ENCODE measurements at regions not wholly inside any gene's neighbourhood (a gene's known extent, or its start where the extent isn't known, plus 50 kb on each side); places are given as distances from the start of the nearest gene placed in this dataset.

DNA sequence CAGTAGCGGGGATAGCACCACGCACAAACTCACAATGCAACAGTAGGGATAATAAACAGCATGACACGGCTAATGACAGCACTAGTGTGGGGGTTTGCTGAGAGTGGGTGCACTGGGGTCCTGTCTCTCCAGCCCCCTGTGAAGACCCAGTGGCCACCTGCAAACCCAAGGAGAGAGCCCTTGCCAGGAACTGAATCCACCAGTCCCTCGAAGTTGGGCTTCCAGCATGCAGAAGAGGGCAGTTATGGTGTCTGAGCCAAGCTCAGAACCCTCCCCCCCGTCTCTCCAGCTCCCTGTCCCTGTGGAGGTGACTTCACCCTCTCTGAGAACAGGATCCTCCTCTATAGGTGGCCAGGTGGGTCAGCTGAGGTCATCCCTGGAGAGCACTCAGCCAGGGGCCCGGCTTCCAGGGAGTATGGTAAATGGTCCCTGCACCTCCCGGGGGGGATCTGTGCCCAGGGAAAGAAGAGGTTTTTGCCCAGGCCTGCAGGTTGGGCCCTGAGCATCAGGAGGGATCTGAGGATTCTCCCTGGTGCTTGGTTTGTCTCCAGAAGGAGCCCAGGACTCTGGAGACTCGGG lies 86.3 kb upstream of the PRR5 start:
- no peak for DNase-seq

DNA sequence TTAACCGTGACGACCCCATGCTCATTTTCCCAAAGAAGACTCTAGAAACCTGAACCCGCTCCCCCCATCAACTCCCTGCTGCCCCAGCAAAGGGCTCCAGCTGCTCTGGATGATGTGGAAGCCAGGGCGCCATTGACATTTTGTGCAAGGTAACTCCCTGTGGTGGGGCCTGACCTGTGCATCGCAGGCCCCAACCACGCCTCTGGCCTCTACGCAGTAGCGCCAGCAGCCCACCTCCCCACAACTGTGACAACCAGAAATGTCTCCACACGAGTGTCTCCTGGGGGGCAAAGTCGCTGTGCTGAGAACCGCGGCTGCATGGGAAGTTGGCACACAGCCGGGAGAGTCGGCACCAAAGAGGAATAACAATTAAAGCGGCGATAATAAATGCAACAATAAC lies 86.9 kb upstream of the PRR5 start:
- DNase-seq = no peak

DNA sequence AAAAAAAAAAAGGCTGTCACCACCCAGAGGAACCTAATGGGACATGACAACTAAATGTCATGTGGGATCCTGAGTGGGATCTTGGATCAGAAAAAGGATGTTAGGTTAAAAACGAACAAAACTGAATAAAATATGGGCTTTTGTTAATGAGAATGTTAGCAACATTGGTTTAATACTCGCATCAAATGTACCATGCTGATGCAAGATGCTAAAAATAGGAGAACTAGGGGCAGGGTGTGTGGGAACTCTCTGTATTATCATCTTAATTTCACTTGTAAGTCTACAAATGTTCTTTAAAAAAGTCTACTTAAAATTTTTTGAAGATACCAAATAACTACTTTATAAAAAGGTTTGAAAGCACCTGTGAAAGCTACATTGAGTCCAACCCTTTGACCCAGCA lies 88.8 kb upstream of the PRR5 start:
- peak in 1 of 51 donors; percentile 14 for DNase-seq

DNA sequence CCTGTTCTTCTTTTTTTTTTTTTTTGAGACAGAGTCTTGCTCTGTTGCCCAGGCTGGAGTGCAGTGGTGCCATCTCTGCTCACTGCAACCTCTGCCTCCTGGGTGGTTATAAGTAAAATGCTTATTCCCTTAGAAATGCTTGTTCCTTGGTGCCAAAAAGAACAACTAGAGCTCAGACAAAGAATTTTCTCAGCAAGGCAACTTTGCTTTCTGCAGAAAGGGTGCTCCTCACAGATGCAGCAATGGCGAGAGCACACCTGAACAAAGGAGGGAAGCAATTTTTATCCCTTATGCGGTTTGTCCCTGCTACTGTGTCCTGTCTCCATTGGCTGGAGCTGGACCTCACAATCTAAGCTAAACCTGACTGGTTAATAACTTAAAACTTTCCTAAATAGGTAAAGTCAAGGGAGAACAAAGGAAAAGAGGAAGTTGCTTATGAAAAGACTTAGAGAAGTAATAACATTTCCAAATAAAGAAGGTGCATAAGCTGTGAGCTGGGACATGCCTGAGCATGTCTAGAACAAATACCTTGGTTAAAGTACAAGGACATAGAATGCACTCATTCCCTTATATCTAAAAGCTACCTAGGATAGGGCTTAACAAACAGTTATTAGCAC lies 90.0 kb upstream of the PRR5 start:
- no peak for DNase-seq

DNA sequence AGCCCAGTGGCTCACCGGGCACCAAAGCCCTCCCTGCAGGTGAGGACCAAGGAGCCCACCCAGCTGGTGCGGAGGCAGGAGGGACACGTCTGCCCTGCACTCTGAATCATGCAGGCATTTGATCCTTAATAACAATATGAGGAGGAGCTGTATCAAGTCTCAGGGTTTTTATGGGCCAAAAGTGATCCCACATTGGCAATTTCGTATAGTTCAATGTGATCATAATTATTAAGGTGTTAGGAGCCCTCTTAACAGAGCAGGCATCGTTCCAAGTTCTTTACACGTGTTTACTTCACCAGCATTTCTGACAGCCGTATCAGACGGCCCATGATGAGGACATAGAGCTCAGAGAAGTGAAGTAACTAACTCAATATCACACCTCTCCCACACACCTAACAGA lies 91.9 kb upstream of the PRR5 start:
- no peak for DNase-seq

DNA sequence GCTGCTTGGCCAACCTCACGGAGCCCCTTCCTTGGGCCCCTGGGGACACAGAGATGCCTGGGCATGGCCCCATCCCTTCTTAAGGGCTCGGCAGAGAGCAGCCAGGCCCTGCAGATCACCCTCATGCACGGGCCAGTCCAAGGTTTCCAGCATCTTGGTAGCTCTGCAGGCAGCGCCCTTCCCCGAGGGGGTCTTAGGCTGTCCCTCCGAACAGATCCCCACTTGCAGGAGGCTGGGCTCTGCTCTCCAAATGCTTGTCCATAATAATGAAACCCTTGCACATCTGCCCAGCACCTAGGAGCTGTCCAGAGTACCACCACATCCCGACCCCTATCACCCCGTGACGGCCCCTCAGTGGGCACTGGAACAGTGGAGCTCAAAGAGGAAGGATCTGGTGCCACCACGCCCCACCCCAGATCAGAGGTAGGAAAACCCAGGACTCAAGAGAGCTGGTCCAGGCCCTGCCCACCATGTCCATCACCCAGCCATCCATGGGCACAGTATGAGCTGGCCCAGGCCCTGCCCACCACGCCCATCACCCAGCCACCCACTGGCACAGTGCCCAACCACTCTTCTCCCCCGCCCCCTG lies 92.5 kb upstream of the PRR5 start:
- DNase-seq = no peak

DNA sequence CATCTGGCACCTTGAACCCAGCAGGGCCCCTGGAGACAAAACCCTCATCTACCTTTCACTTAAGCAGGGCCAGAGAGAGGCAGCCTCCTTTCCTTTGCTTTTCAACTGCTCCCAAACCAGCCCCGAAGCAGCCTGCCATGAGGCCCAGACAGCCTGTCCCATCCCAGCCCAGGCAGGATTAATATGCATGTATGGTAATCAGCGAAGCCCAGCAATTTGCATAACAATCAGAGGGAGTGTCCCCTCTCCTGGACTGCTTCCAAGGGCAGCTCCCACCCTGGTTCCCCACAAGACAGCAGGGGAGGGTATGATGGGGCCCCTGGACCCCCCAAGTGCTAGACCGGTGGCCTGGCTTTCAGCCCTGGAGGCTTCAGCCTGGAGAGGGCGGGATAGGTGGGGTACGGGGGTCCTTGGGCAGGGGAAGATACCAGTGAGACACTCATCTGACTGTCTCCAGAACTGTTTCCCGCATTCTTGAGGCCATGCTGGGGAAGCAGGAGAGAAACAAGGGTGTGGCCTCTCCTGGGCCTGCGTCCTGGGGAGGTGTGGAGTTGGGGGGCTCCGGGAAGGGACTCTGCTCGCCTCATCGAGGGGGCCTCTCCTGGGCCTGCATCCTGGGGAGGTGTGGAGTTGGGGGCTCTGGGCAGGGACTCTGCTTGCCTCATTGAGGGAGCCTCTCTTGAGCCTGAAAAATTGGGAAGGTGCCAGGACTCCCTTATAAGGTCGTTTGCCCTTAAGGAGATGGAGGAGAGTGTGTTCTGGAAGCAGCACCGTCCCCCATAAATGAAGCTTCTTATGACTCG lies 93.2 kb upstream of the PRR5 start:
- no peak for DNase-seq

DNA sequence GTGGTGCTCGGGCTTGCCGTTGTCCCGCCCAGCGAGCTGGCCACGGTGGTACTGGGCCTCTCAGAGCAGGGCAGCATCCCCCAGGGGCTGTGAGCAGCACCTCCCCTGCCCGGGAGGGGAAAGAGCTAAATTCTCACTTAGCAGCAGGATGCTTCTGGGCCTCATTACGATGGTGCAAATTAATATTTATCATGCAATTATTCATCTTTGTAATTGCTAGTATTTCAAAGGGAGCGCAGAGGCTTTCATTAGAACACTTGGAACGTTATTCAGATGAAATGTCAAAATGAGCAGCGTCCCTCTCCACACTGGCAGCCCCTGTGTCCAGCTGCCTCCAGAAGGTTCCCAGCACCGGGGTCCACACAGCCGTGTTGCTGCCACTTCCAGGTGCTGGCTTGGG lies 95.9 kb upstream of the PRR5 start:
- DNase-seq = no peak

DNA sequence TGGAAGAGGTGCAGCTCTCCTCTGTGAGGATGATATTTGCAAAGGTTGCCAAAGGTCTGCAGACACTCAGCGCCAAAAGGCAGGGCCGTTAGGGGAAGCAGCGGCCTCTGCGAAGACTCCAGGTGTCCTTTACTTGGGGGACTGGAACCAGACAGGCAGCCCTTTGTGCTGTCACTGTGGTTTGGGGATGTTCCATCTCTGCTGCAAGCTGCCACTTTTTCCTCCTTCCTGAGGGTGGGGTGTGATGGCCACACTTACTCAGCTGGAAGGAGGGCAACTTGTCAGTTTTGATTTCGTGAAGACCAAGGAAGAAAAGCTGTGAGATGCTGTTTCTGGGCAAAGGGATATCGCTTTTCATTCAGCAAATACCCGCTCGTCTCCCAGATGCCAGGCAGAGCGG lies 96.5 kb upstream of the PRR5 start:
- no peak for DNase-seq

DNA sequence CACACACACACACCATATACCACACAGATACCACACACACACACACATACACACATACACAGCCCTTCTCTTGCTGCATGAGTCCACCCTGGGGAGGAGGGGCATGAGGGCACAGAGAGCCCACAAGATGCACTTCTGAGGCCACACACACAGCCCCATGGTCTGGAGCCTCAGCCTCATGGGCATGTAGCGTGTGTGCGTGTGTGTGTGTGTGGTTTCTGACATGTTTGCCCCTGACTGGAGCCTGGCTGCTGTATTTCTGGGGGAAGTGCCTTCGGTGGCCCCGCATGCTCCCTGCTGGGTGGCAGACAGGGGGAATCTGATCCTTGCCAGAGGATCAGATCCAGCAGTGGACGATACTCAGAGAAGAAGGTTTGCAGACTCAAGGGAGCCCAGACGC lies 97.0 kb upstream of the PRR5 start:
- DNase-seq = no peak

DNA sequence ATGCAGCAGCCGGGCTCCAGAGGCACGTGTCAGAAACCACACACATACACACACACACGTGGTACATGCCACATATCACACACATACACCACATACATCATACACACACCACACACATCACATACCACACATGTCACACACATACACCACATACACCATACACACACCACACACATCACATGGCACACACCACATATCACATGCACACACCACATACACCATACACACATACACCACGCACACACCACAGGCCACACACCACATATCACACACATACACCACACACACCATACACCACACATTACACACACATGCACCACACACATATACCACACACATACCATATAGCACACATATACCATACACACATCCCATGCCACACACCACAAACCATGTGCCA lies 97.5 kb upstream of the PRR5 start:
- DNase-seq = no peak

DNA sequence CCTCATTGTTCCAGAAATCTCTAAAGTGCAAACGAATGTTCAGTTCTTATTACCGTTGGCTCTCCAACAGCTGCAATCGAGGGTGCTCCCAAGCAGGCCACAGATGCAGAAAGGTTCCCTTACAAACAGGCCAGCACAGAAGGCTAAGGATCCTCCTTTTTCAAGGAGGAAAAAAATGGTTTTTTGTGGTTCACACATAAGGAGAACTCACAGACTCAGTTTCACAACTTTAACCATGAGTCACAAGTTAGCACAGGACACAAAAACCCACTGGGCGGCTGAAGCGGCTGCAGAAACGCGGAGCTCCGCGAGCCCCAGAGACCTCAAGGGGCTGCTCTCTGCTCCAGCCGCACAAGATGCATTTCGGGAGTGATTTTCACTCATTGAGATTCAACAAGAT lies 98.2 kb upstream of the PRR5 start:
- no peak for DNase-seq

DNA sequence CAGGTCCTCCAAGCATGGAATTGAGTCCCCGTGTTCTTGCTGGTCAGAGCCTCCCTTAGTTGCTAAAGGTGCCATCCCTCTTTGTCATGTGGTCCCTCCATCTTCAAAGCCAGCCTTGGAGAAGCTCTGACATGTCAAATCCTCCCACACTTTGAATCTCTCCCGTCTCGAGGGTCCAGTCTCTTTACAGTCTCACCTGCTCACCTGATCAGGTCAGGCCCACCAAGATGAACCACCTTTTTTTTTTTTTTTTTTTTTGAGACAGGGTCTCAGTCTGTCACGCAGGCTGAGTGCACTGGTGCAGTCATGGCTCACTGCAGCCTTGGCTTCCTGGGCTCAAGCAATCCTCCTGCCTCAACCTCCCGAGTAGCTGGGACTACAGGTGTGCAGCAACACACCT lies 100.3 kb upstream of the PRR5 start:
- DNase-seq = no peak

DNA sequence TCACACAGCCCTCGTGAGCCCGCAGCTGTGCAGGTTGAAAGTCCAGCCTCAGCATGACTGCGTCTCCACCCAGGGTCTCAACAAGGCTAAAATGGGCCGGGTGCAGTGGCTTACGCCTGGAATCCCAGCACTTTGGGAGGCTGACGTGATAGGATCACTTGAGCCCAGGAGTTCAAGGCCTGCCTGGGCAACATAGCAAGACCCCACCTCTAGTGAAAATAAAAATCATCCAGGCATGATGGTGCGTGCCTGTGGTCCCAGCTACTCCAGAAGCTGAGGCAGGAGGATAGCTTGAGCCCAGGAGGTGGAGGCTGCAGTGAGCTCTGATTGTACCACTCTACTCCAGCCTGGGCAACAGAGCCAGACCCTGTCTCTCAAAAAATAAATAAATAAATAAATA lies 100.8 kb upstream of the PRR5 start:
- DNase-seq = no peak

DNA sequence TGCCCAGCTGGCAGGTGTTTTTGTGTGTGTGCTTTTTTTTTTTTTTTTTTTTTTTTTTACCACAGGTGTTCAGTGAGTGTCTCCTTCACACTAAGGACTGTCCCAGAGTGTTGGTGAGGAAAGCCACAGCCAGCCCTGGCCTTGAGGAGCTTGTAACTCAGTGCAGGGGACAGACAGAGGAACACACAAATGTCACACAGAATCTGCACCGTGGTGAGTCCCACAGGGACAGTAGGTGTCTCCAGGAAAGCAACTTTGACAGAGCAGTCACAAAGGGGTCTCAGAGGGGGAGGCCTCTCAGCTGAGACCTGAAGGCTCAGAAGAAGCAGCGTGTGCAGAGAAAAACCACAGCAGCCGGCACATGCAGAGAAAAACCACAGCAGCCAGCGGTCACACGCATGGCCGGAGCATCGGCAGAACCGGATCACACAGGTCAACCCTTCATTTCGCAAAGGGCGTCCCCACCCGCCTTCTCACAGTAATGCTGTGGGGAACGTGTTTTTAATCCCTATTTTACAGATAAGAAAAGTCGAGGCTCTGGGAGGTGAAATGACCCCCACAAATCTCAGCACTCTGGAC lies 101.7 kb upstream of the PRR5 start:
- DNase-seq = no peak

DNA sequence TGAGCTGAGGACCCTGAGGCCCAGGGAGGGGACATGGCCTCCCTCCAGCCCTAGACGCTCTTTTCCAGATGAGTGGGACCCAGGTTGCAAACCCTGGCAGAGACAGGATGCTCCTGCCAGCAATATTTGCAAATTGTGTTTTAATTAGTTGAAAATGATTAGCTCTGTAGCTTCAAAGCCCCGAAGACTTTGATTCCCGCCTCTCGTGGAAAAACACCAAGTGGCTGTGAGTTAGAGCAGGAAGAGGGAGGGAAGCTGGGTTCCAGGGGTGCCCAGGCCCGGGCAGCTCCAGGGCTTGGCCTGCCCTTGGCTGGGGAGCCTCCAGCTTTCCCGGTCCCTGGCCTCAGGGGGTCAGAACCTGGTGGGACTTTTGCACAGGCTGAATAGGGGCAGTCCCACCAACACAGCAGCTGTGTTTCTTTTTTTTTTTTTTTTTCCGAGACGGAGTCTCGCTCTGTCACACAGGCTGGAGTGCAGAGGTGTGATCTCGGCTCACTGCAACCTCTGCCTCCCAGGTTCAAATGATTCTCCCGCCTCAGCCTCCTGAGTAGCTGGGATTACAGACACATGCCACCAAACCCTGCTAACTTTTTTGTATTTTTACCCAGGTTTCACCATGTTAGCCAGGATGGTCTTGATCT lies 101.6 kb upstream of the RTL6 start:
- DNase-seq = no peak

DNA sequence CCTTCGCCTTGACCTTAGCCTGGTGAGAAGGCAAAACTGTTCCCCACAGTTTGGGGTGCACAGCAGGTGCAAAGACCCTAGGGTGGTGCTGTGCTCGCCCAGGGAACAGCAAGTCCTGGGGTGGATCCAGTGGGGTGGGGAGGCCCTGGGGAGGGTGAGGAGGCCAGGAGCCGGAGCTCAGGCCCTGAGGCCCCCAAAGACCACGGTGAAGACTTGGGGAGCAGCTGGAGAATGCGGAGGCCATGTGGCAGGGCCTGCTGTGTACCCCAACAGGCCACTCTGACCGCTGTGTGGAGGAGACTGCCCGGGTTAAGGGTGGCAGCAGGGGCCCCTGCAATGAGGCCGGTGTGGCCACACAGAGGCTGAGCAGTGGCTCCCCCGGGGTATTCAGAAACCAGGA lies 101.1 kb upstream of the RTL6 start:
- DNase-seq = no peak

DNA sequence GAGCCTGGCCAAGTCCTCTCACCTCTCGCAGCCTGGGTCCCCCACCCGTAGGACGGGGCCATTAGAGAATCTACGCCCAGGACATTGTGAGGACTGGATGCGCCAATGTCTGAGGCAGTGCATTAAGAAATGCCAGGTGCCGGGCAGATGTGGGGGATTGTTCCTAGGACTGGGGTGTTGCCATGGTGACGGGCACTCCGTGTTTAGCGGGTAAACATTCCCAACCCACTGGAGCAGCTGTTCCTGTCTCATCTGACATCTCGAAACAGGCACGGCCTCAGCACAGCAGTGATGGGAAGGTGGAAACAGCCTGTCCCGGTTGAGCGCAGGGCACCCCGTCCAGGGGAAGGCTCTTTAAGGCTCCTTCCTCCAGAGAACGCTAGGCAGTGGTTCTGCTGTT lies 99.6 kb upstream of the RTL6 start:
- DNase-seq = peak in 16 of 51 donors; percentile 9 to 54 (median 25)

DNA sequence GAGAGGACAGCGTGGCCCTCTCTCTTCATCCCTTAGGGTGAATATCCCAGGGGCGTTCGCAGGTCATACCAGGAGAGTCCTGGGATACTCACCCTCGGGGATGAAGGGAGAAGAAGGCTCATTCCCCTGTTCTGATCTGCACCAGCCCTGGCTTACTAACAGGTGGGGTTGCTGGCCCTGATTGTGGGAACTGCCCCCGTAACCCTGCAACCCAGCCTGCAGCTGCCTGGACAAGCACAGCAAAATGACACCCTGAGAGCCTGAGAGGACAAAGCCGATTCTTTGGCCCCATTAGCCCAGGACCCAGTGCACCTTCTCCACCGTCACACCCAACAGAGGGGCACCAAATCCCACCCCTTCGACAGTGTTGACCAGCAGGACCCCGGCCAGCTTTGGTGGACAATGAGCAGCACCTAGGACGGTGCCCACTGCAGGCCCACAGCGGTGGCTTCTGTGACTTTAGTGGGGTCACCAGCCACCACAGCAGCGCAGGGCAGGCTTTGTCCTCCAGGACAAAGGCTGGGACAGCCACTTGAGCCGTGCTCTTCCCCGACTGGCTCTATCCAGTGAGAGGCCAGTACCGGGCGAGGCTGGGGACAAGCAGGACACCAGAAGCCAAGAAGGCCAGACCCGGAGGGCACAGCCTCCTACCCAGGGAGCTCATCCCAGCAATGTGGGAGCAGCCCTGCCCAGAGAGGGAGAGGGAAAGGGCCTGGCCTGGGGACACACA lies 98.5 kb upstream of the RTL6 start:
- DNase-seq = no peak

DNA sequence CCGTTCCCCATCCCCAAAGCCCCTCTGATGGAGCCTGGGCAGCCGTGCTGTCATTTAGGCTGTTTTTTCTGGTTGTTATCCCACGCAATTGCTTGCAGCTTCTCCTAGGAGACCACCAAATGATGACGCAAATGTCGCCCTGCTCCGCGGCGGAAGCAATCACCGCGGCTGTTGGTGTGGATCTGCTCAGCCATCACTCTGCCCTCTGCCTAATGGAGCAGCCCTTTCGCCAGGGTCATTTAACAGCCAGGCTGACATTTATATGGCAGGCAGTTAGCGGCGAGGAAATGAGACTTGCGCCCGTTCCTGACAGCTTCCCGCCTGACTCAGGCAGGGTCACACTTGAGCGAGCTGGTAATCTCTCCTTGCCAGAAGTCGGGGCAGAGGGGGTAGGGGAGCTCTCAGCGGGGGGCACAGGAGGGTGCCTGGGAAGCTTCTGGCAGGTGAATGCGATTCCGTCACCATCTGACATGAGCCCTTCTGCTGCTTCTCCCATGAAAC lies 97.9 kb upstream of the RTL6 start:
- DNase-seq = peak in 10 of 51 donors; percentile 12 to 54 (median 19)

DNA sequence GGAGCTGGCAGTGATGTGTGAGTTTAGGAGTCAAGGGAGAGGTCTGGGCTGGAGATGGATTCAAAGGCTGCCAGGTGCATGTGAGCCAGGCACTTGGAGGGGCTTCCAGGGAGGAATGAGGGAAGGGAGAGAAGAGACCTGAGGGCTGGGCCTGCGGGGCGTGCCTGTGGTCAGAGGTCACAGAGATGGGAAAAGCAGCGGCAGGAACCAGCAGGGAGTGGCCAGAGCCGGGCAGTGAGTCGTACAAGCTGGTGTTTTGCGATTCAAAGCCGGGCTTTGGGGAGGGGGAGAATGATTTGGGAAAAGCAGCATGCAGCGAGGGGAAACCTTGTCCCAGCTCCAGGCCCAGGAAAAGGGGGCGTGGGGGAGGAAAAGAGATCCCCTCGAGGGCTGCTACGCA lies 96.9 kb upstream of the RTL6 start:
- DNase-seq = no peak
